ENCODE measurements at regions not wholly inside any gene's neighbourhood (a gene's known extent, or its start where the extent isn't known, plus 50 kb on each side); places are given as distances from the start of the nearest gene placed in this dataset.

GRCh38 chr17:5635949-5636348 is 51.6 kb upstream of the NLRP1 start:
- H3K9me3 ChIP-seq, result no peaks in the 10 kb centered on the region
- no peak for TF ChIP-seq CTCF (IDR thresholded peaks at IDR 0.05)
- no peak overlapping the region for H3K4me3 ChIP-seq
- no peaks in the 10 kb centered on the region for H3K4me1 ChIP-seq
- DNase-seq (ENCODE audit: low spot score), result no peak
- H3K27me3 ChIP-seq, result no peaks in the 10 kb centered on the region
- no peaks in the 10 kb centered on the region for H3K36me3 ChIP-seq
- H3K27ac ChIP-seq, result no peak overlapping the region

- no peak for TF ChIP-seq CTCF (IDR thresholded peaks at IDR 0.05)
- no peaks in the 10 kb centered on the region for H3K27me3 ChIP-seq
- H3K36me3 ChIP-seq, result no peaks in the 10 kb centered on the region
- H3K4me1 ChIP-seq, result no peaks in the 10 kb centered on the region
- no peak for DNase-seq (ENCODE audit: low spot score)
- no peak overlapping the region for H3K27ac ChIP-seq
- H3K4me3 ChIP-seq, result no peak overlapping the region
- H3K9me3 ChIP-seq, result no peaks in the 10 kb centered on the region
Measured at GRCh38 chr17:5638596-5638995, 54.3 kb upstream of the NLRP1 start.

- Histone ChIP-seq H3K27ac (no peak overlapping the region), H3K9me3 (no peaks in the 10 kb centered on the region), H3K36me3 (no peaks in the 10 kb centered on the region), H3K4me1 (no peaks in the 10 kb centered on the region), H3K4me3 (no peak overlapping the region), H3K27me3 (no peaks in the 10 kb centered on the region)
- TF ChIP-seq CTCF (IDR thresholded peaks at IDR 0.05), result no peak
- no peak for DNase-seq (ENCODE audit: low spot score)
Measured at GRCh38 chr17:5640726-5641125, 56.4 kb upstream of the NLRP1 start.

- DNase-seq (ENCODE audit: low spot score), result no peak
- no peaks in the 10 kb centered on the region for H3K36me3 ChIP-seq
- H3K27me3 ChIP-seq, result no peaks in the 10 kb centered on the region
- no peak overlapping the region for H3K27ac ChIP-seq
- H3K9me3 ChIP-seq, result no peaks in the 10 kb centered on the region
- H3K4me3 ChIP-seq, result no peak overlapping the region
- no peak for TF ChIP-seq CTCF (IDR thresholded peaks at IDR 0.05)
- no peaks in the 10 kb centered on the region for H3K4me1 ChIP-seq
Measured at GRCh38 chr17:5642752-5643151, 58.4 kb upstream of the NLRP1 start.

GRCh38 chr17:5644065-5644464 is 59.8 kb upstream of the NLRP1 start:
- Histone ChIP-seq H3K36me3 (no peaks in the 10 kb centered on the region), H3K4me3 (no peak overlapping the region)
- no peak for TF ChIP-seq CTCF (IDR thresholded peaks at IDR 0.05)

GRCh38 chr17:5651348-5651747 is 67.0 kb upstream of the NLRP1 start:
- Histone ChIP-seq H3K9me3 (peaks cover 0 to 11% of the 10 kb centered on the region in 2 donors), H3K27me3 (no peaks in the 10 kb centered on the region), H3K36me3 (no peaks in the 10 kb centered on the region), H3K27ac (no peak overlapping the region), H3K4me3 (no peak overlapping the region), H3K4me1 (no peaks in the 10 kb centered on the region)
- no peak for TF ChIP-seq CTCF (IDR thresholded peaks at IDR 0.05)
- no peak for DNase-seq (ENCODE audit: low spot score)

More at GRCh38 chr17:5644065-5644464, 59.8 kb upstream of the NLRP1 start:
- no peak for DNase-seq (ENCODE audit: low spot score)
- no peaks in the 10 kb centered on the region for H3K27me3 ChIP-seq
- no peaks in the 10 kb centered on the region for H3K9me3 ChIP-seq
- H3K27ac ChIP-seq, result no peak overlapping the region
- no peaks in the 10 kb centered on the region for H3K4me1 ChIP-seq

All from right atrium auricular region (tissue), 2 donors.